Stomach (tissue), 8 donors: ENCODE measurements at regions not wholly inside any gene's neighbourhood (a gene's known extent, or its start where the extent isn't known, plus 50 kb on each side); places are given as distances from the start of the nearest gene placed in this dataset.
A peak's percentile ranks its signal among the peaks of the same experiment; 100 is the strongest.

ENCODE experiments used
- DNase-seq, 2 donors: peaks; one replicate each; pipeline versions ENCODE4 v3.0.0 to v3.0.0-alpha.2; 2013 to 2019
- H3K27ac ChIP-seq, 5 donors: fragments of 200-600 bp in 4 of 5; sonication (generic) in 4 of 5; one replicate each; pipeline ENCODE4 v1.5.1; 2013 to 2019; ENCODE audit warnings: mild to moderate bottlenecking in 1 of 5, moderate library complexity in 1 of 5
- H3K27me3 ChIP-seq, 3 donors: fragments of 200-600 bp; sonication (generic); one replicate each; pipeline ENCODE4 v1.5.1; 2017 to 2019; ENCODE audit warnings: mixed run types in 1 of 3
- H3K36me3 ChIP-seq, 4 donors: fragments of 200-600 bp; sonication (generic); 1 replicate in 3 of 4; 2 replicates in 1 of 4; pipeline ENCODE4 v1.5.1; 2016 to 2019
- H3K4me1 ChIP-seq, 4 donors: fragments of 200-600 bp; sonication (generic); one replicate each; pipeline ENCODE4 v1.5.1; 2016 to 2019
- H3K4me3 ChIP-seq, 4 donors: fragments of 200-600 bp; sonication (generic) in 3 of 4; one replicate each; pipeline ENCODE4 v1.5.1; 2016 to 2019; ENCODE audit warnings: mild to moderate bottlenecking in 1 of 4
- H3K9me3 ChIP-seq, 4 donors: fragments of 200-600 bp; sonication (generic); one replicate each; pipeline ENCODE4 v1.5.1; 2016 to 2019
- CTCF ChIP-seq, 7 experiments: fragments of 450-650 bp in 4 of 7; fragments of 200-600 bp in 3 of 7; sonication (generic) in 3 of 7; IDR thresholded peaks; one replicate each; pipeline ENCODE4 v1.5.1; 2016 to 2019; ENCODE audit warnings: antibody characterized with exemption in 7 of 7, control low read depth in 2 of 7, mild to moderate bottlenecking in 1 of 7
- EP300 ChIP-seq: sonication (generic); formaldehyde crosslinking; IDR thresholded peaks from one replicate; pipeline ENCODE4 v1.6.1; 2017; ENCODE audit warnings: antibody characterized with exemption
- POLR2A ChIP-seq, 4 donors: fragments of 450-650 bp; IDR thresholded peaks; one replicate each; pipeline ENCODE4 v1.6.1; 2016; ENCODE audit warnings: antibody characterized with exemption in 4 of 4, control low read depth in 2 of 4, mild to moderate bottlenecking in 1 of 4, moderate library complexity in 1 of 4
- POLR2AphosphoS5 ChIP-seq, 3 donors: sonication (generic); formaldehyde crosslinking; IDR thresholded peaks; one replicate each; pipeline ENCODE4 v1.6.1; 2016; ENCODE audit warnings: antibody characterized with exemption in 3 of 3
- WGBS, 5 donors: extraction: QIAGEN DNeasy Blood & Tissue Kit in 3 of 5; methylation state at CpG; one replicate each; pipeline versions ENCODE4 v1.1.5 to v1.1.7; 2013 to 2018; 5-methylcytosine and 5-hydroxymethylcytosine counted together
- intact Hi-C: fragments of 100-400 bp; cut with DNase I; formaldehyde crosslinking; loops from one replicate; pipeline ENCODE4 v1.15.1; 2023; ENCODE audit warnings: low total_unique reads
- donor health status: healthy with polysubstance abuse.
- donor health status: Bipolar disorder and iron deficiency.
- donor health status: healthy.

GRCh38 chr12:19755136-19755535, 315.8 kb downstream of the AEBP2 start:
- Histone ChIP-seq H3K4me3 (no peak overlapping the region), H3K27ac (no peak overlapping the region), H3K27me3 (no peaks in the 10 kb centered on the region), H3K36me3 (no peaks in the 10 kb centered on the region), H3K9me3 (peaks cover 0 to 20% (median 5%) of the 10 kb centered on the region in 4 donors), H3K4me1 (no peaks in the 10 kb centered on the region)
- intact Hi-C loops, result no loop called here
- no peak for DNase-seq
- WGBS, 5 donors, result 86 to 96% (median 91%) methylated on average over 2 of the region's 2 CpGs
- TF ChIP-seq EP300 (no peak), CTCF (IDR thresholded peaks at IDR 0.05) (no peak), POLR2AphosphoS5 (IDR thresholded peaks at IDR 0.05) (no peak)

DNA sequence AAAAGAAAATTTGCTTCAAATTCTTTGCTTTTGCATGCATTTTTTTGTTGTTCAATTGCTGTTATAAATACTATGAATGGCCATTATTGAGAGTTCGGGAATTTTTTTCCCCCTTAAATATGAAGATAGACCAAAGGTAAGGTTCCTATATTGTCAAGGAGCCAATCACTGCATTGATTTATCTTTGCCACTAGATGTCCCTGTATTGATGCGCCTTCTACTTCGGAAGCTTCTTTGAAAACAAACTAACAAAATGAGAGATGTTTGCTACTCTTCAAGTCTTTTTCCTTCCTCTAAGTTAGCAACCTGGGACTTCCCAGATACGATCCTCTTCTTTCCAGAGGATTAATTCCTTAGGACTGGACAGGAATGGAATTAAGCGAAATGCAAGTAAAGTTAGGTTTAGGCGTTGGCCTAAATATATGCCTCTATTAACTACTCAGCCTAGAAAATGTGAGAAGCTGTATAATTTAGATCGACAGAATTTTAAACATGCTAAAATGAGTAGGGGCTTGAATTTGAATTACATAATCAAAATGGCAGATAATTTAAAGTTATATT, 318.1 kb downstream of the AEBP2 start:
- DNase-seq, result peak in 1 of 2 donors; percentile 51
- no peaks in the 10 kb centered on the region for H3K36me3 ChIP-seq
- no peak overlapping the region for H3K27ac ChIP-seq
- H3K4me3 ChIP-seq, result no peak overlapping the region
- H3K4me1 ChIP-seq, result no peaks in the 10 kb centered on the region
- intact Hi-C loops, result no loop called here
- TF ChIP-seq CTCF (IDR thresholded peaks at IDR 0.05), result peak in 5 of 7 experiments; percentile 23 to 34 (median 32)
- TF ChIP-seq POLR2A (IDR thresholded peaks at IDR 0.05), result no peak
- no peak for TF ChIP-seq POLR2AphosphoS5 (IDR thresholded peaks at IDR 0.05)
- TF ChIP-seq EP300, result no peak
- H3K27me3 ChIP-seq, result no peaks in the 10 kb centered on the region
- H3K9me3 ChIP-seq, result peaks cover 0 to 13% (median 5%) of the 10 kb centered on the region in 4 donors
- WGBS, 5 donors, result 42 to 50% (median 46%) methylated on average over 7 of the region's 7 CpGs

DNA sequence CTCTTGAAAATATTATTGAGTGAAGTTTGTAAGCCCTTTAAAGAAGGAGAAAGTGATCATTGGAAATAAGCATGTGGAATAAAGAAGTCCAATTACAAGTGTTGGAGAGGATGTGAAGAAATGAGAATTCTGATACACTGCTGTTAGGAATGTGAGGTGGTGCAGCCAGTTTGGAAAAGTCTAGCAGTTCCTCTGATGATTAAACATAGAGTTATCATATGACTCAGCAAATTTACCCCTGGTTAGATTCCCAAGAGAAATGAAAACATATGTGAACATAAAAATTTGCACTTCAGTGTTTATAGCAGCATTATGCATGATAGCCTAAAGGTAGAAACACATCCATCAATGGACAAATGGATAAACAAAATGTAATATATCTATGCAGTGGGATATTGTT, 319.9 kb downstream of the AEBP2 start:
- H3K36me3 ChIP-seq, result no peaks in the 10 kb centered on the region
- no peak overlapping the region for H3K27ac ChIP-seq
- TF ChIP-seq POLR2A (IDR thresholded peaks at IDR 0.05), result no peak
- TF ChIP-seq POLR2AphosphoS5 (IDR thresholded peaks at IDR 0.05), result no peak
- TF ChIP-seq EP300, result no peak
- no peak for TF ChIP-seq CTCF (IDR thresholded peaks at IDR 0.05)
- no peak for DNase-seq
- no peak overlapping the region for H3K4me3 ChIP-seq
- H3K4me1 ChIP-seq, result no peaks in the 10 kb centered on the region
- H3K27me3 ChIP-seq, result no peaks in the 10 kb centered on the region
- no peaks in the 10 kb centered on the region for H3K9me3 ChIP-seq
- intact Hi-C loops, result no loop called here

DNA sequence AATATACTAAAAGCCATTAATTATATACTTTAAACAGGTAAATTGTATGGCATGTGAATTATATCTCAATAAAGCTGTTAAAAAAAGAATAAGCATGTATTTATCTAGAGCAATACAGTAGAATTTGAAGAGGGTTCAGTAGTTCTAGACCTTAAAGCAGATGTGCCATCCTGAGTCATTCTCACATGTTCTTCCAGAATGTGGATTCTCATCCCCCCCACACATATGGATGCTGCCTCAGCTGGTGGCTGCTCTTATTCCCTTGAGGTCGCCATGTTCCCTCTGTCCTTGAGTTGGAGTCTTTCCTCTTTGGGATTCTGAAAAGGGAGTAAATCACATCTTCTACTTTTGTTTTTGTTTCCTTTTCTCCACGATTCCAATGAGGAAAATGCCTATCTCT, 321.3 kb downstream of the AEBP2 start:
- no peak for DNase-seq
- Histone ChIP-seq H3K27me3 (no peaks in the 10 kb centered on the region), H3K4me3 (no peak overlapping the region), H3K27ac (no peak overlapping the region), H3K4me1 (no peaks in the 10 kb centered on the region), H3K9me3 (no peaks in the 10 kb centered on the region), H3K36me3 (no peaks in the 10 kb centered on the region)
- intact Hi-C loops, result no loop called here
- 62 to 79% (median 74%) methylated on average over 2 of the region's 2 CpGs for WGBS, 5 donors
- no peak for TF ChIP-seq POLR2AphosphoS5 (IDR thresholded peaks at IDR 0.05)
- no peak for TF ChIP-seq EP300
- TF ChIP-seq POLR2A (IDR thresholded peaks at IDR 0.05), result no peak
- no peak for TF ChIP-seq CTCF (IDR thresholded peaks at IDR 0.05)
